ENCODE measurements at regions not wholly inside any gene's neighbourhood (a gene's known extent, or its start where the extent isn't known, plus 50 kb on each side); places are given as distances from the start of the nearest gene placed in this dataset.
"Not testable (repeated sequence)": the region's sequence is repeated elsewhere in the genome, so short reads cannot be mapped to it uniquely, and the experiment has no call there.

DNA sequence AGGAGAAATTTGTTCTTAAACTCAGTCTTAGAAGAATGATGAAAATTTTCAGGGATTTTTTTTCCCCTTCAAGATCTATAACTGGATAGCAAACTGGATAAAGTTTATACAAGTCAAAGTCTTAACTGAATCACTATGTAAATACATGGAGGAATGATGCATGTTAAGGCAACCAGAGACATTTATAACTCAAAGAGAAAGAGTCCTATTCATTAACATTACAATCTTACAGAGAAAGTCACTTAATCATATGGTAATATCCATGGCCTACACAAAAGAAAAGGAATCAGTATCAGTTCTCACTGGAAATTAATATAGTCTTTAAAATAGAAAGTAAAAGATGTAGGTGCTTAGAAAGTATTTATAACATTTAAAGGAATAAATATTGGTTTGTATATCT lies 869.1 kb downstream of the TBL1XR1 start:
- DNase-seq (ENCODE audit: low read depth), result no peak

DNA sequence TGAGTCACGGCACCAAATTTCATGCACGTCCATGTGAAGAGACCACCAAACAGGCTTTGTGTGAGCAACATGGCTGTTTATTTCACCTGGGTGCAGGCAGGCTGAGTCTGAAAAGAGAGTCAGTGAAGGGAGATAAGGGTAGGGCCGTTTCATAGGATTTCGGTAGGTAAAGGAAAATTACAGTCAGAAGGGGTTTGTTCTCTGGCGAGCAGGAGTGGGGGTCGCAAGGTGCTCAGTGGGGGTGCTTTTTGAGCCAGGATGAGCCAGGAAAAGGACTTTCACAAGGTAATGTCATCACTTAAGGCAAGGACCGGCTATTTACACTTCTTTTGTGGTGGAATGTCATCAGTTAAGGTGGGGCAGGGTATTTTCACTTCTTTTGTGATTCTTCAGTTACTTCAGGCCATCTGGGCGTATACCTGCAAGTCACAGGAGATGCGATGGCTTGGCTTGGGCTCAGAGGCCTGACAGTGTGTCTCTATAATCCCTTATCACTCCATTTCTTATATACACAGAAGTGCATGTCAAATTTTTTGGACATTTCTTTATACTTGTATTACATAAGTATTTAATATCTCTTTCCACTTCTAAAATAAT lies 870.3 kb downstream of the TBL1XR1 start:
- DNase-seq (ENCODE audit: low read depth), result not testable (repeated sequence)

DNA sequence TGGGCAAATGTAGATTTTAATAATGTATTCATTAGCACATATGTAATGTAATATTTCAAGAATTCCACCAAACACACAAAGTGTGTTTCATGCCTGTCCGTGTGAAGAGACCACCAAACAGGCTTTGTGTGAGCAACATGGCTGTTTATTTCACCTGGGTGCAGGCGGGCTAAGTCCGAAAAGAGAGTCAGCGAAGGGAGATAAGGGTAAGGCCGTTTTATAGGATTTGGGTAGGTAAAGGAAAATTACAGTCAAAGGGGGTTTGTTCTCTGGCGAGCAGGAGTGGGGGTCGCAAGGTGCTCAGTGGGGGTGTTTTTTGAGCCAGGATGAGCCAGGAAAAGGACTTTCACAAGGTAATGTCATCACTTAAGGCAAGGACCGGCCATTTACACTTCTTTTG lies 875.8 kb downstream of the TBL1XR1 start:
- not testable (repeated sequence) for DNase-seq (ENCODE audit: low read depth)

DNA sequence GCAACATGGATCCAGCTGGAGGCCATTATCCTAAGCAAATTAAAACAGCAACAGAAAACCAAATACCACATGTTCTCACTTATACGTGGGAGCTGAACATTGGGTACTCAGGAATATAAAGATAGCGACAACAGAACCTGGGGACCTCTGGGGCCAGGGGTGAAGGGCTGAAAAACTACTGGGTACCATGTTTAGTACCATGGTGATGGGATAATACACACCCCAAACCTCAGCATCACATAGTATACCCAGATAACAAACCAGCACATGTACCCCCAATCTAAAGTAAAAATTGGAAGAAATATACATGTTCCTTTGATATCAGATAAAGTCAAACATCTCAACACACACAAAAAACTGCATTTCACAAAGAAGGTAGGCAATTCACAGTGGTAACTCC lies 876.2 kb downstream of the TBL1XR1 start:
- no peak for DNase-seq (ENCODE audit: low read depth)

DNA sequence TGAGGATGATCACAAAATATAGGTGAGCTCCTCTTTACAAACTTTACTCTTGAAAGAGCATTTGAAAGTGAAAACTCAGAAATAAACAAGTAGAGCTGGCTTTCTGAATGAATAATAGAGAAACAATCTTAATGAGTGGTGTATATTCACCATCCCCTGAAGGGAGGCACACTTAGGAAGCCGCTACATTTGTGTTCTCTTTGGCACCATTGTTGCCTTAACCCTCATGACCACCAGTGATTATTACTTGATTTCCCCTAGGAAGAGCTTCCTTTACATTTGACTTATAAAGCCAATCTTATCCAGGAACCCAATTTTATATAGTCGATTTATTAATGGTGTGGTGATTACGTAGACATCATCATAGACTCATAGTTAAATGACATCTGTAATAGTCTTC lies 883.9 kb downstream of the TBL1XR1 start:
- DNase-seq (ENCODE audit: low read depth), result no peak

DNA sequence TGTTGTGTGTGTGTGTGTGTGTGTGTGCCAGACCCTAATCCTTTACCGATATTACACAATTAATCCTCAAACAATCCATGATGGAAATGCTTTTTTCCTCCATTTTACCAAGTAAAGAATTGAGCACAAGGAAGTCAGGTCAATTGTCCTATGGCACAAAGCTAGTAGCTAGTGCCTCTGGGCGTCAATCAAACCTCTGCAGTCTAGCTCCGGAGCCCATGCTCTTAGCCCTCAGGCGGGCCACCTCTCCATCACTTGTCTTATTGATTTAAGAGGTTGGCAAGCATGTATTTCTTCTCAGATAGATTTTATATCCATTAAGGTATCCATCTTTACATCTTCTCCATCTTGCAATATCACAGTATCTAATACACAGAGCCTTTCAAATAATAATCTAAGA lies 886.6 kb downstream of the TBL1XR1 start:
- no peak for DNase-seq (ENCODE audit: low read depth)

DNA sequence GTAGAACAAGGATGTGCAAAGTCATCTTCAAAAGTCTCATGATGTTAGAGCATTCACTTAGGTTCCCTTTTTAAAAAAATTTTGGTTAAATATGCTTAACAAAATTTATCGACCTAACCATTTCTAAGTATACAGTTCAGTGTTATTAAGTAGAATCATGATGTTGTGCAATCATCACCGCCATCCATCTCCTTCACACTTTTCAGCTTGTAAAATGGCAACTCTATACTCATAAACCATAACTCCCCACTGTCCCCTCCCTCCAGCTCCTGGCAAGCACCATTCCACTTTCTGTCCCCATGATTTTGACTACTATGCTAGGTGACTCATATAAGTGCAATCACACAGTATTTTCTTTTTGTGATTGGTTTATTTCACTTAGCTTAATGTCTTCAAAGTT lies 895.0 kb downstream of the TBL1XR1 start:
- DNase-seq (ENCODE audit: low read depth), result no peak

DNA sequence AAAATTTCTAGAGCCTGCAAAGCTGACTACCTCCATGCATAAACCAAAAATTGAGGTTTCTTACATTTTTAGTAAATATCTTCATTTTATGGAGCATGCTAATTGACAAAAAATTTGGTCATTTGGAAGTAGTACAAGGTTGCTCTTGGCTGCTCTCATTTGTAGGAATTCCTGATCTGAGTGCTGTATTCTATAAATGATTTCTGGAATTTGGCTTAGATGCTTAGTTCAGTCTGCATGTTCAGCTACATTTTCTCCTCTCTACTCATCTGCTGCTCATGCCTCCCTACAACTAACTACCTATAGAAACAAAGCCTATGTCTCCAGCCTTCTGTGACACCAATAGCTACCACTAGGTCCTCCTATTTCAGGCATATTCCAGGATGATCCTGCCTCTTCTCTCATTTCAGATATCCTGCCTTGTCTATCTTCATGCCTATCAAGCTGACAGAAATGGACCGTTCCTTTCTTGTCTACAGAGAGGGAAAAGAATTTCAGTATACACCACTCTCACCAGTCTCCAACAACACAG lies 901.1 kb downstream of the TBL1XR1 start:
- DNase-seq (ENCODE audit: low read depth), result no peak

DNA sequence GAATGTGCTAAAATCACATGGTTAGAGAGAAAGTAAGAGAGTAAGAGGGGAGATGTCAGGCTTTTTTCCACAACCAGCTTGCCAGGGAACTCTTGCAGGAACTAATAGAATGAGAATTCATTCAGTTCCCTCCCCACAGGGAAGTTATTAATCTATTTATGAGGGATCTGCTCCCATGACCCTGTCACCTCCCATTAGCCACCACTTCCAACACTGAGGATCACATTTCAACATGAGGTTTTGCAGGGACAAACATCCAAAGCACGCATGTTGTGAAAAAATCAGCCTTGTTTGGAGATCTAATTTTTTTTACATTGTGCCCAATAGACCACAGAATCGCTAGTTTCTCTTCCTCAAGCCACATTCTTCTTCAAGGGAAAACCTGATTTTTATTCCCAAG lies 904.0 kb downstream of the TBL1XR1 start:
- DNase-seq (ENCODE audit: low read depth), result no peak

DNA sequence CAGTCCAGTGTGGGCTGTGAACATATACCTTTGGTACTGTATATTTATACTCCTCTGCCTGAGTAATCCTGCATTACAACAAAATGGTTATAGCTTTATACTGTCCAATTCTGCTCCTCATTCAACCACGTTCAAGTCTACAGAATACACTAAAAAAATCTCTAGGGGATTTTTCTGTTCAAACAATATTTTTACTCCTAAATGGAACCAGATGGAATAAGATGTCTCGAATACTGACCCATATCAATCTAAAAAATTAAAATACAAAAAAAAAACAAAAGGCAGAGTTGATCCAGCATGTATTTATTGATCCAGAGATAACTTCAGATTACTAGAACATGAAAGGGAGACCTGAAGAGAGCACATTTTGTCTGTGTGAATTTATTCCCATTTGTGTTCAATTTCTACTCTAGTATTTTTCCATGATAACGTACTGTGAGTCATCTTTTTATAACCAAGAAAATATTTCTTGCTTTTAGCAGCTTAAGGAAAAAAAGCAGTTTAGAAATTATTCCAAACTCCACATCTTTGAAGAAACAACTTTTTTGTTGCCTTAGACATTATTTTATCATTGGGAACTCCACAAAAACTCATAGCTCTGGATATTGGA lies 910.7 kb downstream of the TBL1XR1 start:
- no peak for DNase-seq (ENCODE audit: low read depth)

DNA sequence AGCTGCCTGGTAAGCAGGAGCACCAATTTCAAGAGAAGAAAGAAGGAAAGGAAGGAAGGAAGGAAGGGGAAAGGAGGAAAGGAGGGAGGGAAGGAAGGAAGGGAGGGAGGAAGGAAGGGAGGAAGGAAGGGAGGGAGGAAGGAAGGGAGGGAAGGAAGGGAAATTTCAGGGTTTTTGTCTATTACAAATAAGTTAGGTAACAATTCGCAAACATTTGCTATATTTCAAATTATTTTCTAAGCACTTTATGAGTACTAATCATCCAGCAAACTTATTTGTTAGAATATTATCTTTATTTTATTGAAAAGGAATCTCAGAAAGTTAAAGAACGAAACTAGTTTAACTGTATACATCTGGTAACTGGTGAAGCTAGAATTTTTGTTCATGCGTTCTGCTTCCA lies 921.7 kb downstream of the TBL1XR1 start:
- DNase-seq (ENCODE audit: low read depth), result no peak

DNA sequence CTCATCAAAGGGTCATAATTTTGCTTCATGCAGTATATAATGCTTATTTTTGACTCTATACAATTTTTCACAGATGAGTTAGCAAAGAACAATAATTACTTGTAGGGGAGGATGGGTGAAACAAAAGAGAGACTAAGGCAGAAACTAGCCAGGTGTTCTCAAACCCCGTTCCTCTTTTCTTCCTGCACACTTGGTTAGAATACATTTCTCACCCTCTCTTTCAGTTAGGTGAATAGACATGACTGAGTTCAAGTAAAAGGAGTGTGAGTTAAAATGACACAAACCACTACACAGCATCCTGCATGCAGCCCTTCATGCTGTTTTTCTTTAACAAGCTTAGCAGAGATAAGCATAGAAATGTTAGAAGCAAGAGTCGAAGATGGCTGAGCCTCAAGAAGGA lies 922.2 kb downstream of the TBL1XR1 start:
- DNase-seq (ENCODE audit: low read depth), result no peak

DNA sequence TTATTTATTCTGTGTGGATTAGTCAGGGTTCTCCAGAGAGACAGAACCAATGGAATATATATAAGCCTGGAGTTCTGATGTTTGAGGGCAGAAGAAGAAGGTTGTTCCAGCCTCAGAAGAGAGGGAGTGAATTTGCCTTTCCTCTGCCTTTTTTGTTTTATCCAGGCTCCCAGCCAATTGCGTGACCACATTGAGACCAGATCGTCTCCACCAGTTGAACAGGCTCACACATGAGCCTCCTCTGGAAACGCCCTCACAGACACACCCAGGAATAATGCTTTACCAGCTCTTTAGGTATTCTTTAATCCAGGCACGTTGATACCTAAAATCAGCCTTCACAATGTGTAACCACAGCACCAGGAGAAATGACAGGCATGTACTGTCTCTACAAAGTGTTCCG lies 923.1 kb downstream of the TBL1XR1 start:
- DNase-seq (ENCODE audit: low read depth), result no peak

DNA sequence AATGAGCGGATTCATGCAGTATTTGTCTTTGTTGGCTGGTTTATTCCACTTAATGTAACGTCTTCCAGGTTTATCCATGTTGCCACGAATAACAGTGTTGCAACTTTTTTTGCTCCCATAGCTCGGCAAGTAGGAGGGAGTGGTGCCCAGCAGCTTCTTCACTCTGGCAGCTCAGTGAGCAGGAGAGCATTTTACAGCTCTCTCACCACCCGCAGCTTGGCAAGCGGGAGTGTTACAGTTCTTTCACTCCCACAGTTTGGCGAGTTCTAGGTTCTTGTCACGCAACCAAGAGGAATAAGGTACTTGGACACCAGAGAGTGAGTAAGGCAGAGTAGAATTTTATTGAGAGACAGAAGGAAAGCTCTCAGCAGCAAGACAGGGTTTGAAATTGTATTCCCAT lies 935.2 kb downstream of the TBL1XR1 start:
- DNase-seq (ENCODE audit: low read depth), result no peak

DNA sequence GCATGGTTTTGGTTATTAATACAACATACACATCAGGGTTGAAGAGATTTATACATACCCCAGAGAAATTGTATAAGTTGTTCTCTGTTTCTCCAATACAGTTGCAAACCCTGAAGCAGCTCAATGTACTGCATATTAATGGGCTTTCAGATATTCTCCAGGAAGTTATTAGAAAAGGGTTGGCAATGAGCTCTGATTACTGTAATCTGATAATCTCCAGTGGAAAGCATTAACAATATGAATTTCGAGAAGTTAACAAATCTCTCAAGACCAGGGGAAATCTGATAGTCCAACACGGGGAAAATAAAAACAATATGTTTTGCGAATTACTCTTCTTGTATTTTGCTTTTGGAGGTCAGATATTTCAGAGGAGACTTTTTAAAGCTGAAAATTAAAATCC lies 950.1 kb downstream of the TBL1XR1 start:
- no peak for DNase-seq (ENCODE audit: low read depth)

DNA sequence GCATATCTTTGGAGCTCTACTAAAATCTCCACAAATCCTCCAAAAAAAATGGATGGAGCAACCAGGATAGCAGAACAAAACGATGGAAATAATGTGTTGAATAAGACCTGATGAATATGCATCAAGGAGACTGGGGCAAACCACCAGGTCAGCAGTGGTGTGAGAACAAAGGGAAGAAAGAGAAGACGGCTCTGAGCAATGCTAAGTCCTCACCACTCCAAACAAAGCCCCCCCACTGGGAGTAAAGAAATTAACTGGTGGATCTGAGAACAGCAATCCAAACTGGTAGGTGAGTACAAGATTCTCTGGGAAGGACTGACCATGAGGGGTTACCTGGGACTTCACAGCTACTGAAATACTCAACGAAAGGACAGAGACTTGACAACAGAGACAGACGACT lies 977.3 kb downstream of the TBL1XR1 start:
- DNase-seq (ENCODE audit: low read depth), result no peak

DNA sequence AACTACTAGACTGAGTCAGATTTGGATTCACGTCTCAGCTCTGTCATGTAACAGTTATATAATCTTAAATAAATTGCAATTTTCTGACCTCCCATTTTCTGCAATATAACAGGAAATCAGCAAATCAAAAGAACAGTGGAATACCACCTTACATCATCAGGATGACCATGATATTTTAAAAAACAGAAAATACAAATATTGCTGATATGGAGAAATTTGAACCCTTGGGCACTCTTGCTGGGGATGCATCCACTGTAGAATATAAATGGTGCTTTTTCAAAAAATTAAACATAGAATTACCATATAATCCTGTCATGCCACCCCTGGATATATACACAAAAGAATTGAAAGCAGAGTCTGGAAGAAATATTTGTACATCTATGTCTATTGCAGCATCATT lies 982.5 kb downstream of the TBL1XR1 start:
- DNase-seq (ENCODE audit: low read depth), result no peak

DNA sequence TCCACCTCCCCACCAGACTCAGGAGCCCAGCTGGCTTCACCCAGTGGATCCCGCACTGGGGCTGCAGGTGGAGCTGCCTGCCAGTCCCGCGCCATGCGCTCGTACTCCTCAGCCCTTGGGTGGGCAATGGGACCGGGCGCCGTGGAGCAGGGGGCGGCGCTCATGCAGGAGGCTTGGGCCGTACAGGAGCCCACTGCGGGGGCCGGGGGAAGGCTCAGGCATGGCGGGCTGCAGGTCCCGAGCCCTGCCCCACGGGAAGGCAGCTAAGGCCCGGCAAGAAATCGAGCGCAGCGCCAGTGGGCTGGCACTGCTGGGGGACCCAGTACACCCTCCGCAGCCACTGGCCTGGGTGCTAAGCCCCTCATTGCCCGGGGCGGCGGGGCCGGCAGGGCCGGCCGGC lies 984.0 kb downstream of the TBL1XR1 start:
- DNase-seq (ENCODE audit: low read depth), result not testable (repeated sequence)

DNA sequence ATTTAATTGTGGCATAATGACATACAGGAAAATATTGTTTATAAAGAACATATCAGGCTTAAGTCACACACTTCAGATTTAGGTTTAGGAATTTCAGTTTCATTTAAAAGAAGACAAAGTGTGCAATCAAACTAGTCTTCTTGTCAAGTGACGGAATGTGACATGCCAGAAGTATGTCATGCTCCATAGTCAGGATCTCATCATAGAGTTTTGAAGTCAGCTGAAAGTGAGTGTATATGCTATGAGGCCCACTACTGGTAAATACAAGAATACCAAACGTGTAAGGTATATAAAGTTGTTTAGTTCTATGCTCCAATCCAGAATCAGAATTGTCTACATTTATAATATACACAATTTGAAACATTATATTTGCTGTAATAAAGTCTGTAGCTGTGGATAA lies 988.4 kb downstream of the TBL1XR1 start:
- DNase-seq (ENCODE audit: low read depth), result no peak

DNA sequence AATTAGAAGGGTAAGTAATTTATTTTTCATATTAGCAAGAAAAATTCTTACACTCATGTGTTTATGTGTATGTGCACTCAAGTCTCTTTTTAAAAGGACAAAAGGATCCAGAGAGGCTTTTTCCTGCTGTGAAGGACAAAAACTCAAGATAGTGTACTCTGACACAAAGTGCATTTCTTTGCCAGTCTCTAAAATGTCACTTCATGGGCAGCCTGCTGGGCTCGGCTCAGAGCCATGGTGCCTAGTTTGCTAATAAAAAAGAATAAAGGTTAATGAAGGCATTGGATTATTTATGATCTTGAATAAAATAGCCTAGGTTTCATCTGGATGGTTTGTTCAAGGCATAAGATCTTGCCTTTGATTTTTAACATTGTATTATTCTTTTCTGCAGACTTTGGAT lies 989.0 kb downstream of the TBL1XR1 start:
- DNase-seq (ENCODE audit: low read depth), result no peak

DNA sequence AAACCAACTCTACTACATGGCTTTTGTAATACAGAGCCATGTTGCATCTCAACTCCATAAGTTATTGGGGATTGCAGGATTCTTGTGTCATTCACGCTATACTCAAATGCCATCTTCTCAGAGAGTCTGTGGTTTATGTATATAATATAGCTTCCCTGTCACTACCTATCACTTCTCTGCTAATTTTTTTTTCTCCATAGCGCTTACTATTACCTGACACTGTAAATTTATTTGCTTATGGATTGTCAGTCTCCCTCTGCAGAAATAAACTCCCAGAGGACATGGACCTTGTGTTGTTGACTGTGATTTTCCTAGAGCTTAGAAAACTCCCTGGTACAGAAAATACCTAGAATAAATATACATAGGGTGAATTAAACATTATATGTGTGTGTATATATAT lies 990.5 kb downstream of the TBL1XR1 start:
- no peak for DNase-seq (ENCODE audit: low read depth)

DNA sequence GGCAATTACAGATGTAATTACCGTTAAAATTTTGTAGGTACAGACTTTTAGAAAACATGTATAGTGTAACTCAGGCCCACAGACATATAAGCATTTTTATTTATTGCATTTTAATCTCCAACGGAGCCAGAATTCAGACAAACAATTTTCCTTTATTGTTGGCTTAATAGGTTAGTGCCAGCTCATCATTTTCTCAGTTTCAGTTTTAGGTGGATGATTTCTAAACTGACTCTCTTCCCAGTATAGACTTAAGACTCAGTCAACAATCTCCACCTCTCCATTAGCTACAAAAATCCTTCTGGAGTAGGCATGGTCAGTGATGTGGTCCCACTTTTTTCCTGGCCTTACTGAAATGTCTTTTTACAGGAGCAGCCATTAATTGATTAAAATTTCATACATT lies 994.6 kb downstream of the TBL1XR1 start:
- DNase-seq (ENCODE audit: low read depth), result no peak

DNA sequence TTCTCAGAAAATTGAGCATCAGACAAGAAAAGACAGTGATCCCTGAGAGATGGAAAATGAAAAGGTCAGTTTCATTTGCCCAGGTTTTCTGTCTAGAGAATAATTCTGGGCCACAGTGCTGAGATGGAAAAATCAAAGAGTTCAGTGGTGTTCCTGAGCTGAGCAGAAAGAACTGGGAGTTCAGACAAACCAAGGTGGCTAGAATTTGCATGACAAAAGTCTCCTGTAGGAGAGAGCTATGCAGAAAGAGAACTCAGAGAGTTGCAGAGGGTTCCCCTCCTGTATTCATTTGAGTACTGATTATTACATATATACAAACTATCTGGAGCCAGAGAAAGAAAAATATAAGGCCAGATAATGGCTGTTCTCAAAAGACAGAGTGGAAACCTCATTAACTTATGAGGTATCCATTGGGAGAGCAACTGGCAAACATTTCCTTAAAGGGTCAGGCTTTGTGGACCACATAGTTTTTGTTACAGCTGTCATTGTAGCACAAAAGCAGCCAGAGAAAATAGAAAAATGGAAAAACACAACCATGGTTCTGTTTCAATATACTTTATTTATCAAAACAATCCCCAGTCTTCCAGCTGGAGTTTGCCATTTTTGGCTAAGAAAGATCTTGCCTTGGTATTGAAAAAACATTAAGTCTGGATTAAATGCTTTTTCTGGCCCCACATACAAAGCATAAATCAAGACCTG lies 1004.1 kb downstream of the TBL1XR1 start:
- DNase-seq (ENCODE audit: low read depth), result no peak

DNA sequence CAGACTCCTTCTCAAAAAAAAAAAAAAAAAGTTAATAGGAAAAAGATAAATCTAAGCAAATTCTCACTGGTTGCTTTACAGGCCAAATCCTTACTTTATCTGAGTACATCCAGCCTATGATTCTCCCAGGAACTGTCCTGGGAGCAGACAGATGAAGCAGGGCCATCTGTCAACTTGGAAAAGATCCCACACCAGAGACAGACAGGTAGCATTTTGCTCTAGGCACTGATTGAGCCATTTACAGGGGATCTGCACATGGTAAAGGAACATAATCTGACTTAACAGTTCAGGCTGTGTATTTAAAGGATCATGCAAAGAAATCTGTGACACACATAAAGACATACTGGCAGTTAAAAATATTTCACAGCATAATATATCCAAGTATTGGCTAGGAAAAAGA lies 1006.5 kb downstream of the TBL1XR1 start:
- no peak for DNase-seq (ENCODE audit: low read depth)
